HCT116 (cell line): ENCODE measurements at regions not wholly inside any gene's neighbourhood (a gene's known extent, or its start where the extent isn't known, plus 50 kb on each side); places are given as distances from the start of the nearest gene placed in this dataset.

Experiments
- CBX3 ChIP-seq: IDR thresholded peaks from 2 replicates; pipeline ENCODE4 v1.6.1; 2012; ENCODE audit warnings: low read depth
- ELF1 ChIP-seq: IDR thresholded peaks from 2 replicates; pipeline ENCODE4 v1.6.1; 2012; ENCODE audit warnings: low read depth, borderline replicate concordance
- EZH2 ChIP-seq: fragments of 200-600 bp; sonication (generic); IDR thresholded peaks from 2 replicates; pipeline ENCODE4 v1.6.1; 2017; ENCODE audit warnings: antibody characterized with exemption, mixed run types
- JUND ChIP-seq: IDR thresholded peaks from 2 replicates; pipeline ENCODE4 v1.6.1; 2012
- POLR2A ChIP-seq: IDR thresholded peaks from 2 replicates; pipeline ENCODE4 v1.7.0; 2011; ENCODE audit warnings: borderline replicate concordance; ENCODE audit not compliant: insufficient read depth, insufficient read length; ENCODE audit errors: extremely low read depth
- POLR2AphosphoS5 ChIP-seq: IDR thresholded peaks from 2 replicates; pipeline ENCODE4 v1.6.1; 2011; ENCODE audit warnings: mild to moderate bottlenecking, low read depth, low read length, moderate library complexity
- RAD21 ChIP-seq: IDR thresholded peaks from 2 replicates; pipeline ENCODE4 v1.6.1; 2012; ENCODE audit warnings: low read depth, mild to moderate bottlenecking
- SIN3A ChIP-seq: IDR thresholded peaks from 2 replicates; pipeline ENCODE4 v1.6.1; 2012; ENCODE audit warnings: low read depth
- SRF ChIP-seq: IDR thresholded peaks from 2 replicates; pipeline ENCODE4 v1.6.1; 2012; ENCODE audit warnings: low read depth
- ZNF274 ChIP-seq: fragments of 200-500 bp; sonication (Bioruptor generic); IDR thresholded peaks from 2 replicates; pipeline ENCODE4 v1.6.1; 2014; ENCODE audit warnings: mild to moderate bottlenecking, low read depth, low read length, inconsistent platforms
- TF ChIP-seq, protein P1 (sequence below), 3 experiments: fragments of 200-600 bp in 1 of 3; sonication (generic) in 1 of 3; IDR thresholded peaks in 2 of 3; conservative IDR thresholded peaks in 1 of 3; 2 replicates each; pipeline ENCODE4 v1.5.1; 2012 to 2017; ENCODE audit warnings: low read depth in 2 of 3, low read length in 2 of 3, antibody characterized with exemption in 1 of 3, borderline replicate concordance in 1 of 3, control low read depth in 1 of 3, mild to moderate bottlenecking in 1 of 3, mixed read lengths in 1 of 3, mixed run types in 1 of 3, moderate library complexity in 1 of 3; ENCODE audit not compliant: insufficient read depth in 1 of 3
- TF ChIP-seq, protein P2 (sequence below): IDR thresholded peaks from 2 replicates; pipeline ENCODE4 v1.6.1; 2012; ENCODE audit warnings: low read depth
- TF ChIP-seq, protein P3 (sequence below): IDR thresholded peaks from 2 replicates; pipeline ENCODE4 v1.6.1; 2012
- TF ChIP-seq, protein P4 (sequence below): IDR thresholded peaks from 2 replicates; pipeline ENCODE4 v1.6.1; 2012

DNA sequence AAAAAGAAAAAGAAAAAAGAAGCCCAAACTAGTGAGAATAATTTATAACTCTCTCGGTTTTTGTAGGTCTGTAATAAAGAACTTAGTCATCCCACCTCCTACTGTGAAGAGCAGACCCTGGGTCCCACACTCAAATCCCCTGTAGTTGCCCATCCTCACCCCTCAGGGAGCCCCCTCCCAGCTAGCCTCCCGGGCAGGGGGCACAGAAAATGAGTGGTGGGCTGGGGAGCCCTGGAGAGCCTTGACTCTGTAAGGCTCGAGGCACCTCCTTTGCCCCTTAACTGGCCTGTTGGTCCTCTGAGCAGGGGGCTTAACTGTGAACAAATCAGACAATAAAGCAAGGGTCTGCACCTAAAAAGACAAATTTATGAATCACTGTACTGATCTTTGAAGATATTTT is 57.5 kb upstream of the PRKACB start:
- TF ChIP-seq POLR2AphosphoS5 (no peak), POLR2A (no peak), EZH2 (no peak), CBX3 (no peak), JUND (no peak), RAD21 (no peak), SRF (no peak), SIN3A (no peak), ELF1 (no peak), ZNF274 (no peak)
- TF ChIP-seq, protein P1, sequence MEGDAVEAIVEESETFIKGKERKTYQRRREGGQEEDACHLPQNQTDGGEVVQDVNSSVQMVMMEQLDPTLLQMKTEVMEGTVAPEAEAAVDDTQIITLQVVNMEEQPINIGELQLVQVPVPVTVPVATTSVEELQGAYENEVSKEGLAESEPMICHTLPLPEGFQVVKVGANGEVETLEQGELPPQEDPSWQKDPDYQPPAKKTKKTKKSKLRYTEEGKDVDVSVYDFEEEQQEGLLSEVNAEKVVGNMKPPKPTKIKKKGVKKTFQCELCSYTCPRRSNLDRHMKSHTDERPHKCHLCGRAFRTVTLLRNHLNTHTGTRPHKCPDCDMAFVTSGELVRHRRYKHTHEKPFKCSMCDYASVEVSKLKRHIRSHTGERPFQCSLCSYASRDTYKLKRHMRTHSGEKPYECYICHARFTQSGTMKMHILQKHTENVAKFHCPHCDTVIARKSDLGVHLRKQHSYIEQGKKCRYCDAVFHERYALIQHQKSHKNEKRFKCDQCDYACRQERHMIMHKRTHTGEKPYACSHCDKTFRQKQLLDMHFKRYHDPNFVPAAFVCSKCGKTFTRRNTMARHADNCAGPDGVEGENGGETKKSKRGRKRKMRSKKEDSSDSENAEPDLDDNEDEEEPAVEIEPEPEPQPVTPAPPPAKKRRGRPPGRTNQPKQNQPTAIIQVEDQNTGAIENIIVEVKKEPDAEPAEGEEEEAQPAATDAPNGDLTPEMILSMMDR (IDR thresholded peaks at IDR 0.05 in 2 of 3, conservative IDR thresholded peaks at IDR 0.05 in 1 of 3; ENCODE audit: borderline replicate concordance in 1 of 3, insufficient read depth in 1 of 3, low read depth in 2 of 3, low read length in 2 of 3) = no peak
- TF ChIP-seq, protein P2, sequence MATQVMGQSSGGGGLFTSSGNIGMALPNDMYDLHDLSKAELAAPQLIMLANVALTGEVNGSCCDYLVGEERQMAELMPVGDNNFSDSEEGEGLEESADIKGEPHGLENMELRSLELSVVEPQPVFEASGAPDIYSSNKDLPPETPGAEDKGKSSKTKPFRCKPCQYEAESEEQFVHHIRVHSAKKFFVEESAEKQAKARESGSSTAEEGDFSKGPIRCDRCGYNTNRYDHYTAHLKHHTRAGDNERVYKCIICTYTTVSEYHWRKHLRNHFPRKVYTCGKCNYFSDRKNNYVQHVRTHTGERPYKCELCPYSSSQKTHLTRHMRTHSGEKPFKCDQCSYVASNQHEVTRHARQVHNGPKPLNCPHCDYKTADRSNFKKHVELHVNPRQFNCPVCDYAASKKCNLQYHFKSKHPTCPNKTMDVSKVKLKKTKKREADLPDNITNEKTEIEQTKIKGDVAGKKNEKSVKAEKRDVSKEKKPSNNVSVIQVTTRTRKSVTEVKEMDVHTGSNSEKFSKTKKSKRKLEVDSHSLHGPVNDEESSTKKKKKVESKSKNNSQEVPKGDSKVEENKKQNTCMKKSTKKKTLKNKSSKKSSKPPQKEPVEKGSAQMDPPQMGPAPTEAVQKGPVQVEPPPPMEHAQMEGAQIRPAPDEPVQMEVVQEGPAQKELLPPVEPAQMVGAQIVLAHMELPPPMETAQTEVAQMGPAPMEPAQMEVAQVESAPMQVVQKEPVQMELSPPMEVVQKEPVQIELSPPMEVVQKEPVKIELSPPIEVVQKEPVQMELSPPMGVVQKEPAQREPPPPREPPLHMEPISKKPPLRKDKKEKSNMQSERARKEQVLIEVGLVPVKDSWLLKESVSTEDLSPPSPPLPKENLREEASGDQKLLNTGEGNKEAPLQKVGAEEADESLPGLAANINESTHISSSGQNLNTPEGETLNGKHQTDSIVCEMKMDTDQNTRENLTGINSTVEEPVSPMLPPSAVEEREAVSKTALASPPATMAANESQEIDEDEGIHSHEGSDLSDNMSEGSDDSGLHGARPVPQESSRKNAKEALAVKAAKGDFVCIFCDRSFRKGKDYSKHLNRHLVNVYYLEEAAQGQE = no peak
- TF ChIP-seq, protein P3, sequence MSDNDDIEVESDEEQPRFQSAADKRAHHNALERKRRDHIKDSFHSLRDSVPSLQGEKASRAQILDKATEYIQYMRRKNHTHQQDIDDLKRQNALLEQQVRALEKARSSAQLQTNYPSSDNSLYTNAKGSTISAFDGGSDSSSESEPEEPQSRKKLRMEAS = no peak
- TF ChIP-seq, protein P4, sequence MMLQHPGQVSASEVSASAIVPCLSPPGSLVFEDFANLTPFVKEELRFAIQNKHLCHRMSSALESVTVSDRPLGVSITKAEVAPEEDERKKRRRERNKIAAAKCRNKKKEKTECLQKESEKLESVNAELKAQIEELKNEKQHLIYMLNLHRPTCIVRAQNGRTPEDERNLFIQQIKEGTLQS = no peak
